K562 (cell line): ENCODE measurements at regions not wholly inside any gene's neighbourhood (a gene's known extent, or its start where the extent isn't known, plus 50 kb on each side); places are given as distances from the start of the nearest gene placed in this dataset.

Source experiments
- ATAC-seq: fragments of 200-7000 bp; cut with Tn5 transposase; 3 replicates; pipeline ENCODE4 v1.9.1; 2020; ENCODE audit warnings: moderate library complexity
- BruUV-seq: library from RNA; stranded (reverse); fragments of 400-500 nt; replicated peaks from 2 replicates; lab custom pipeline; 2021; lab: Mats Ljungman, UMichigan
- CTCF ChIA-PET: fragments of 300-600 bp; formaldehyde crosslinking; extraction: SDS; loops from one replicate; lab custom pipeline; 2021; ENCODE audit warnings: low intra/inter-chr PET ratio; lab: Yijun Ruan, JAX
- POLR2A ChIA-PET: fragments of 300-600, 350-650 bp; sonication (Branson Sonifier 250); formaldehyde crosslinking; extraction: SDS; loops from one replicate; lab custom pipeline; 2021; ENCODE audit warnings: antibody characterized with exemption, inconsistent platforms; lab: Yijun Ruan, JAX
- DNase-seq, 4 experiments: peaks; one replicate each; pipeline versions ENCODE4 v3.0.0 to v3.0.0-alpha.2; 2011 to 2018; ENCODE audit warnings: low spot score in 3 of 4, mixed read lengths in 3 of 4; ENCODE audit errors: extremely low read depth in 1 of 4
- FAIRE-seq: peaks from 2 replicates; lab custom pipeline; 2011; peaks lifted over from hg19 to GRCh38; lab: Jason Lieb, UNC
- H2AFZ ChIP-seq: 2 replicates; pipeline ENCODE4 v1.6.0; 2011; ENCODE audit warnings: low read depth, low read length, control low read depth, inconsistent platforms
- H3K27ac ChIP-seq: fragments of 200-600 bp; 3 replicates; pipeline ENCODE4 v1.8.0; 2011; ENCODE audit warnings: low read depth, mild to moderate bottlenecking, control low read depth, inconsistent platforms, low read length, moderate library complexity, mixed read lengths; ENCODE audit errors: extremely low read depth
- H3K27me3 ChIP-seq, 2 experiments: fragments of 300-600 bp in 1 of 2; 2 replicates in 1 of 2; 3 replicates in 1 of 2; pipeline versions ENCODE4 v1.6.0 to v1.8.0; 2011; ENCODE audit warnings: inconsistent platforms in 2 of 2, low read length in 2 of 2, mild to moderate bottlenecking in 1 of 2, mixed read lengths in 1 of 2, moderate library complexity in 1 of 2; ENCODE audit not compliant: control insufficient read depth in 2 of 2, insufficient read depth in 2 of 2
- H3K36me3 ChIP-seq: fragments of 300-600 bp; 3 replicates; pipeline ENCODE4 v1.8.0; 2011; ENCODE audit warnings: mild to moderate bottlenecking, low read length, inconsistent platforms; ENCODE audit not compliant: control insufficient read depth, insufficient read depth
- H3K4me1 ChIP-seq, 2 experiments: fragments of 200-600 bp in 1 of 2; replicated peaks in 1 of 2; 2 replicates in 1 of 2; 3 replicates in 1 of 2; pipeline versions ENCODE4 v1.5.1 to v1.8.0; 2011; ENCODE audit warnings: inconsistent platforms in 2 of 2, low read length in 2 of 2, mild to moderate bottlenecking in 1 of 2, mixed read lengths in 1 of 2, moderate library complexity in 1 of 2; ENCODE audit not compliant: control insufficient read depth in 2 of 2, insufficient read depth in 2 of 2
- H3K4me2 ChIP-seq: 2 replicates; pipeline ENCODE4 v1.6.1; 2011; ENCODE audit warnings: low read length, control low read depth, inconsistent platforms, mixed read lengths; ENCODE audit not compliant: insufficient read depth
- H3K4me3 ChIP-seq: fragments of 200-600 bp; sonication (generic), shearing (Covaris generic); 2 replicates; pipeline ENCODE4 v1.5.1; 2016; ENCODE audit warnings: control low read depth, inconsistent platforms
- H3K79me2 ChIP-seq: fragments of 200-600 bp; 3 replicates; pipeline ENCODE4 v1.8.0; 2011; ENCODE audit warnings: low read length, inconsistent platforms; ENCODE audit not compliant: control insufficient read depth, insufficient read depth
- H3K9ac ChIP-seq, 2 experiments: 2 replicates each; pipeline versions ENCODE4 v1.6.0 to v1.6.1; 2011; ENCODE audit warnings: low read depth in 2 of 2, low read length in 2 of 2, control low read depth in 1 of 2, inconsistent platforms in 1 of 2, mild to moderate bottlenecking in 1 of 2, mixed read lengths in 1 of 2; ENCODE audit not compliant: insufficient read depth in 1 of 2
- H3K9me1 ChIP-seq: one replicate; pipeline ENCODE4 v1.6.0; 2011; ENCODE audit warnings: inconsistent platforms, mild to moderate bottlenecking, low read length, moderate library complexity; ENCODE audit not compliant: control insufficient read depth, insufficient read depth
- H3K9me3 ChIP-seq: replicated peaks from 2 replicates; pipeline ENCODE4 v1.5.1; 2011; ENCODE audit warnings: low read depth, low read length, inconsistent platforms; ENCODE audit not compliant: control insufficient read depth, insufficient read depth
- H4K20me1 ChIP-seq: replicated peaks from 2 replicates; pipeline ENCODE4 v1.6.1; 2011; ENCODE audit warnings: low read length, inconsistent platforms, mixed read lengths; ENCODE audit not compliant: control insufficient read depth, insufficient read depth
- ATF2 ChIP-seq: sonication (generic); formaldehyde crosslinking; IDR thresholded peaks from 2 replicates; pipeline ENCODE4 v1.8.1; 2022; ENCODE audit warnings: missing genetic modification reagents
- BACH1 ChIP-seq: fragments of 200-800 bp; sonication (Bioruptor generic); IDR thresholded peaks from 2 replicates; pipeline ENCODE4 v1.6.1; 2016; ENCODE audit warnings: missing genetic modification characterization, missing compliant biosample characterization
- CEBPZ ChIP-seq: fragments of 150-350 bp; IDR thresholded peaks from 2 replicates; pipeline ENCODE4 v1.6.1; 2014; ENCODE audit warnings: low read depth, mild to moderate bottlenecking, low read length, borderline replicate concordance
- CHD1 ChIP-seq: fragments of 200-600 bp; sonication (generic); IDR thresholded peaks from one replicate; pipeline ENCODE4 v1.6.1; 2012; ENCODE audit warnings: mild to moderate bottlenecking, moderate library complexity, low read length, inconsistent platforms
- DMBX1 ChIP-seq: fragments of 250-450 bp; sonication (Bioruptor Pico); IDR thresholded peaks from 2 replicates; pipeline ENCODE4 v1.8.0; 2022; ENCODE audit warnings: inconsistent platforms, mild to moderate bottlenecking, moderate library complexity, borderline replicate concordance
- GTF2A2 ChIP-seq: IDR thresholded peaks from 2 replicates; pipeline ENCODE4 v1.6.1; 2016; ENCODE audit warnings: mild to moderate bottlenecking, missing genetic modification characterization, missing compliant biosample characterization
- HLTF ChIP-seq: fragments of 450-650 bp; IDR thresholded peaks from 2 replicates; pipeline ENCODE4 v1.6.1; 2016
- KLF1 ChIP-seq: fragments of 450-650 bp; IDR thresholded peaks from 2 replicates; pipeline ENCODE4 v1.6.1; 2016; ENCODE audit warnings: missing genetic modification characterization, missing compliant biosample characterization
- NBN ChIP-seq: fragments of 450-650 bp; IDR thresholded peaks from 2 replicates; pipeline ENCODE4 v1.6.1; 2016; ENCODE audit warnings: low read depth, mild to moderate bottlenecking
- NR2F6 ChIP-seq: fragments of 450-650 bp; formaldehyde crosslinking; IDR thresholded peaks from 2 replicates; pipeline ENCODE4 v1.4.0; 2020; ENCODE audit warnings: mild to moderate bottlenecking
- NR3C1 ChIP-seq: sonication (generic); formaldehyde crosslinking; IDR thresholded peaks from 2 replicates; pipeline ENCODE4 v1.8.1; 2022; ENCODE audit warnings: missing genetic modification reagents
- PCBP1 ChIP-seq: fragments of 200-400 bp; formaldehyde crosslinking; IDR thresholded peaks from 2 replicates; pipeline ENCODE4 v1.6.1; 2018; ENCODE audit warnings: mild to moderate bottlenecking, low read depth, low read length; ENCODE audit not compliant: poor library complexity, severe bottlenecking
- UBTF ChIP-seq, 2 experiments: IDR thresholded peaks; 2 replicates each; pipeline ENCODE4 v1.6.1; 2012; ENCODE audit warnings: improper control_type of control experiment in 2 of 2, low read depth in 2 of 2, low read length in 2 of 2, borderline replicate concordance in 1 of 2
- ZNF175 ChIP-seq: fragments of 200-800 bp; sonication (Bioruptor generic); IDR thresholded peaks from 2 replicates; pipeline ENCODE4 v1.6.1; 2016; ENCODE audit warnings: low read depth, mild to moderate bottlenecking, missing genetic modification characterization, missing compliant biosample characterization
- ZNF449 ChIP-seq: fragments of 250-450 bp; sonication (Bioruptor Pico); IDR thresholded peaks from 2 replicates; pipeline ENCODE4 v1.8.0; 2022; ENCODE audit warnings: moderate library complexity, mild to moderate bottlenecking, inconsistent platforms
- WGBS: fragments of 100-300 bp; shearing (Covaris generic); methylation state at CpG from one replicate; pipeline ENCODE4 v1.1.6; 2016; ENCODE audit warnings: low coverage, mixed read lengths; ENCODE audit not compliant: insufficient coverage; ENCODE audit errors: missing lambda C conversion rate; 5-methylcytosine and 5-hydroxymethylcytosine counted together
- in situ Hi-C: fragments of 300-500 bp; cut with MboI; formaldehyde crosslinking; loops from 4 replicates; pipeline ENCODE4 v1.15.0; 2018; ENCODE audit warnings: inconsistent platforms, mixed read lengths
- intact Hi-C: fragments of 100-400 bp; cut with micrococcal nuclease; formaldehyde crosslinking; loops from 2 replicates; pipeline ENCODE4 v1.14.2; 2022

GRCh38 chr6:94535798-94536197 lies 1041.5 kb upstream of the MANEA start:
- no peak overlapping the region for H3K9ac ChIP-seq
- no peaks in the 10 kb centered on the region for H3K4me1 ChIP-seq
- no peak overlapping the region for H3K4me2 ChIP-seq
- no peak overlapping the region for H2AFZ ChIP-seq
- in situ Hi-C loops = no loop called here
- H3K9me1 ChIP-seq = no peaks in the 10 kb centered on the region
- no peak overlapping the region for H3K4me3 ChIP-seq
- ChIA-PET POLR2A (interaction anchor here (0.5 kb wide), 1 partner anchor 61 kb away, joined by 3 read pairs; no protein-coding TSS in a partner anchor), CTCF (no interaction called here)
- no TSS peak for BruUV-seq
- intact Hi-C loops = no loop called here
- H4K20me1 ChIP-seq = no peaks in the 10 kb centered on the region
- ATAC-seq (no peak), DNase-seq (no peak), FAIRE-seq (no peak)
- no peaks in the 10 kb centered on the region for H3K79me2 ChIP-seq
- H3K36me3 ChIP-seq = no peaks in the 10 kb centered on the region
- H3K9me3 ChIP-seq = no peaks in the 10 kb centered on the region
- H3K27ac ChIP-seq = no peak overlapping the region
- H3K27me3 ChIP-seq = no peaks in the 10 kb centered on the region
- 0% methylated on average over 1 of the region's 1 CpG for WGBS
- no peak for TF ChIP-seq ATF2
- no peak for TF ChIP-seq CEBPZ
- TF ChIP-seq UBTF (IDR thresholded peaks at IDR 0.05; ENCODE audit: borderline replicate concordance in 1 of 2, low read depth in 2 of 2, low read length in 2 of 2) = no peak
- no peak for TF ChIP-seq ZNF175 (CRISPR knock-in tag)
- TF ChIP-seq GTF2A2 = no peak
- TF ChIP-seq BACH1 = no peak
- TF ChIP-seq DMBX1 (CRISPR knock-in tag) = no peak
- TF ChIP-seq NR3C1 = no peak
- TF ChIP-seq ZNF449 = no peak
- TF ChIP-seq HLTF = no peak
- TF ChIP-seq KLF1 (tag) = no peak
- TF ChIP-seq CHD1 = no peak
- TF ChIP-seq PCBP1 = no peak
- no peak for TF ChIP-seq NBN
- TF ChIP-seq NR2F6 (CRISPR knock-in tag) = no peak
